ENCODE measurements at regions not wholly inside any gene's neighbourhood (a gene's known extent, or its start where the extent isn't known, plus 50 kb on each side); places are given as distances from the start of the nearest gene placed in this dataset.

- no TSS peak for BruUV-seq (replicated peaks)
Measured at GRCh38 chr19:30150626-30151025, 208.6 kb downstream of the URI1 start.

DNA sequence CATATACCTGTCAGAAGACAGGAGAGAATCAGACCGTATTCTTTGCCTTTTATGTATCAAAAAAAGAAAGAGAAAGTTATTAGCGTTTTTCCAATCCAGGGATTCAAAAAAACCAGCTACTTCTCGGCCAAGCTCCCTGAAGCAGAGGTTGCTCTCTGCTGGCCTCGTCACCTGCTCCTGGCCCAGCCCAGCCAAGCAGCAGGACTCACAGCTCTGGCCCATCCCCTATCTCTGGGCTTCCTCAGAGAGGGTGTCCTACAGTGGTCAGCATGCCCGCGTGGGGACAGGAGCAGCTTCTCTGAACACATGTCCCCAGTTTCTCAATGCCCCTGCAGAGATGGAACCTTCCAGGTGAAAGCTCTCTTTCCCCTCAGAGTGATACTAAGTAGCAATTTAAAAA lies 209.0 kb downstream of the URI1 start:
- Histone ChIP-seq H3K4me3 (ENCODE audit: low read depth, low read length, poor library complexity, severe bottlenecking) (no peak overlapping the region), H3K36me3 (ENCODE audit: insufficient read depth, low read length, poor library complexity, severe bottlenecking) (no peaks in the 10 kb centered on the region), H3K27ac (ENCODE audit: low read depth, low read length, poor library complexity, severe bottlenecking) (no peak overlapping the region), H3K27me3 (replicated peaks; ENCODE audit: insufficient read depth, low read depth, low read length, poor library complexity) (no peaks in the 10 kb centered on the region), H3K9me3 (ENCODE audit: low read depth, low read length, poor library complexity, severe bottlenecking) (no peaks in the 10 kb centered on the region), H3K4me1 (ENCODE audit: insufficient read depth, low read length, poor library complexity, severe bottlenecking) (no peaks in the 10 kb centered on the region)
- no TSS peak for BruUV-seq (replicated peaks)
- ChIA-PET POLR2A (ENCODE audit: low non-redundant PET) (no interaction called here), CTCF (no interaction called here)
- intact Hi-C loops (cut with micrococcal nuclease; ENCODE audit: unreplicated experiment) = no loop called here
- no peak for DNase-seq (ENCODE audit: low spot score)
- TF ChIP-seq EZH2 (IDR thresholded peaks at IDR 0.05; ENCODE audit: borderline replicate concordance, low read depth, low read length, poor library complexity, severe bottlenecking) = no peak
- no peak for TF ChIP-seq CTCF (conservative IDR thresholded peaks at IDR 0.05; ENCODE audit: low read depth, low read length)

More at GRCh38 chr19:30150626-30151025, 208.6 kb downstream of the URI1 start:
- TF ChIP-seq EZH2 (IDR thresholded peaks at IDR 0.05; ENCODE audit: borderline replicate concordance, low read depth, low read length, poor library complexity, severe bottlenecking) = no peak
- TF ChIP-seq CTCF (conservative IDR thresholded peaks at IDR 0.05; ENCODE audit: low read depth, low read length) = no peak
- Histone ChIP-seq H3K27me3 (replicated peaks; ENCODE audit: insufficient read depth, low read depth, low read length, poor library complexity) (no peaks in the 10 kb centered on the region), H3K4me1 (ENCODE audit: insufficient read depth, low read length, poor library complexity, severe bottlenecking) (no peaks in the 10 kb centered on the region), H3K36me3 (ENCODE audit: insufficient read depth, low read length, poor library complexity, severe bottlenecking) (no peaks in the 10 kb centered on the region), H3K9me3 (ENCODE audit: low read depth, low read length, poor library complexity, severe bottlenecking) (no peaks in the 10 kb centered on the region), H3K27ac (ENCODE audit: low read depth, low read length, poor library complexity, severe bottlenecking) (no peak overlapping the region), H3K4me3 (ENCODE audit: low read depth, low read length, poor library complexity, severe bottlenecking) (no peak overlapping the region)
- intact Hi-C loops (cut with micrococcal nuclease; ENCODE audit: unreplicated experiment) = no loop called here
- ChIA-PET POLR2A (ENCODE audit: low non-redundant PET) (no interaction called here), CTCF (no interaction called here)
- DNase-seq (ENCODE audit: low spot score) = no peak

GRCh38 chr19:30152510-30153291 lies 210.7 kb downstream of the URI1 start:
- no peaks in the 10 kb centered on the region for H3K4me1 ChIP-seq (ENCODE audit: insufficient read depth, low read length, poor library complexity, severe bottlenecking)
- no peak overlapping the region for H3K4me3 ChIP-seq (ENCODE audit: low read depth, low read length, poor library complexity, severe bottlenecking)
- no peak for DNase-seq (ENCODE audit: low spot score)
- ChIA-PET CTCF (no interaction called here), POLR2A (ENCODE audit: low non-redundant PET) (no interaction called here)
- H3K36me3 ChIP-seq (ENCODE audit: insufficient read depth, low read length, poor library complexity, severe bottlenecking) = no peaks in the 10 kb centered on the region
- BruUV-seq (replicated peaks) = no TSS peak
- intact Hi-C loops (cut with micrococcal nuclease; ENCODE audit: unreplicated experiment) = no loop called here
- H3K9me3 ChIP-seq (ENCODE audit: low read depth, low read length, poor library complexity, severe bottlenecking) = no peaks in the 10 kb centered on the region
- H3K27ac ChIP-seq (ENCODE audit: low read depth, low read length, poor library complexity, severe bottlenecking) = no peak overlapping the region
- H3K27me3 ChIP-seq (replicated peaks; ENCODE audit: insufficient read depth, low read depth, low read length, poor library complexity) = no peaks in the 10 kb centered on the region
- TF ChIP-seq EZH2 (IDR thresholded peaks at IDR 0.05; ENCODE audit: borderline replicate concordance, low read depth, low read length, poor library complexity, severe bottlenecking) (no peak), CTCF (conservative IDR thresholded peaks at IDR 0.05; ENCODE audit: low read depth, low read length) (no peak)
